Stimulated activated CD8-positive, alpha-beta memory T cell treated with anti-CD3 and anti-CD28 coated beads, Interleukin-7, amount 100 ng/mL, for 24 hours (primary cell): ENCODE measurements at regions not wholly inside any gene's neighbourhood (a gene's known extent, or its start where the extent isn't known, plus 50 kb on each side); places are given as distances from the start of the nearest gene placed in this dataset.
"Not testable (repeated sequence)": the region's sequence is repeated elsewhere in the genome, so short reads cannot be mapped to it uniquely, and the experiment has no call there.

Experiments
- DNase-seq: peaks from one replicate; pipeline ENCODE4 v3.0.0-alpha.2; 2020; ENCODE audit warnings: low read depth

DNA sequence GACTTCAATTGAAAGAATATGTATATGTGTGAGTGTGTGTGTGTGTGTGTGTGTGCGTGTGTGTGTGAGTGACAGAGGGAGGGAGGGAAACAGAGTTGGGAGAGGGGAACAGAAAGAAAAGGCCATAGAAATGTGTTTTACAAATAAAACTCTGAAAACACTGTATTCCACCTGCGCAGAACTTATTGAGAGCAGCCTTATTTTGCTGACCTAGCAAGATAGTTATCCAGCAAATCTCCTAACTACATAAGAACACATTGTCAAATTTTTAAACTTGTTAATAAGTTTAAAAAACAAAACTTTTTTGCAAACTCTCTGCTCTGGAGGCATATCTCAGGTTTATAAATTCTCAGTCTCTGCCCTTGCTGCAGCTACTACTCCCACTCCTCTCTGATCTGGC lies 217.9 kb upstream of the NOCT start:
- DNase-seq: no peak

DNA sequence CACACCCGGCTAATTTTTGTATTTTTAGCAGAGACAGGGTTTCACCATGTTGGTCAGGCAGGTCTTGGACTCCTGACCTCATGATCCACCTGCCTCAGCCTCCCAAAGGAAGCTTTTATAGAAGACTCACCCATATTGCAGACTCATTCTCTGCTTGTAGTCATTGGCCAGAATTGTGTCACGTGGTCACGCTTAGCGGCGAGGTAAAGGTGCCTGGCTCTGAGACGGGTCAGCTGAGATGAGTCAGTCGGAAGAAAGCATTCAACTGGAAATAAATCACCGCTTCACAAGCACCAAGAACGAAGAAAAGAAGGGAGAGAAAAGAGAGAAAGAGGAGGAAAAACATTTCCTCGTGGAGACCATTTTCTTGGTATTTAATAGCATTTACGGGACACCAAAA lies 218.8 kb upstream of the NOCT start:
- DNase-seq: no peak

DNA sequence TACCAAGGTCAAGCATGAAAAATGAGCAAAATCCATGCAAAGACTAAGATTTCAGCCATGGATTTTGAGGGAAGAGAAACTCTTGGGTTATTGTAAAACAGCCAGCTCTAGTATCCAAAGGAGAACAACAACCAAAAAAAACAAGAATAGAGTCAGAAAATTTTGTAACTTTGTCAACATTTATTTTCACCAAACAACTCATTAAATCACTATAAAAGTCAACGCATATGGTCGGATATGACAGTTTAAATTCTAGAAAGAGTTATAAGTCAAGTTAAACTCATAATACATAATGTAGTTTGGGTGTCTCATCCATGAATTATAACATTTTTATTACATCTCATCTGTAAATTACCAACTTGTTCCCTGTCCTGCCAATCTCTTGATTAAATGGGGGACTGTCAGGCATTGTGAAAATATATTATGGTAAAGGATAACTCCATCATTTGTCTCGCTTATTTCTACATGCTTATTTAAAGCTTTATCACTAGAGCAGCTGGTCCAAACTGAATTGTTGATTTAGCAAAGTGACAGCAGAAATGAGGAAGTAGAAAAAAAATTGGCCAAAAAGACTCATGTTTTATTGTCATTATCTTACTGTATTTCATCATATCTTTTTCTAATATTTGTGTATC lies 224.8 kb upstream of the NOCT start:
- no peak for DNase-seq

DNA sequence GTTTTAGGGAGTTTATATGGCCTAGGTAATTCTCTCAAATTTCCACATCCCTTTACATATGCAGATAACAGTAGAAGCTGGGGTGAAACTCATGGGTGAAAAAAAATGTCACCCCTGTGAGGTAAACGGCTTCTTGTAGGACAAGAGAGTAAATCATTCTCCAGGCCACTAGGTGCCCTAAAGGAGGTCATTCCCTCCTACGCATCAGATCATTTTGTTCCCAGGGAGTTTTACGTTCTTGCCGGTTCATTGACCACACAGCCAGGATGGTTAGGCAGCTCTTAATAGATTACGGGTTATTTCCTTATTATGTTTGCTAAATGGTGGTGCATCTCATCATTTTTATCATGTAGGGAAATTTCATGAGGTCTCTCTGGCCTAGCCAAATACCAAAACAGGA lies 225.8 kb upstream of the NOCT start:
- DNase-seq: no peak

DNA sequence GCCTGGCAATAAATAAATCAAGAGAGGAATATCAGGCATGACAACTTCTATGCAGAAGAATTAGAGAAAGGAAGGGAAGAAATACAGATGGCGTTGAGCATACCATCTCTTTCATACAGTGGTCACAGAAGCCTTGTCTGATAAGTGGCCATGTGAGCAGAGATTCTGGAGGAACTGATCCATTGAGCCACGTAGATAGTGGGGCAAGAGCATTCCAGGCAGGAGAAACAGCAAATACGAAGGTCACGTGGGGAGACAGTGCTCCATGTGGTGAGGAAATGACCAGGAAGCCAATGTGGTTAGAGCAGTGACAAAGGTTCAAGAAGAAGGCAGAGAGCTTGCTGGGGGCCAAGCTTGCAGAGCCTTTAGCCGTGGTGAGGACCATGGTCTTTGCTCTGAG lies 226.7 kb upstream of the NOCT start:
- DNase-seq: no peak

DNA sequence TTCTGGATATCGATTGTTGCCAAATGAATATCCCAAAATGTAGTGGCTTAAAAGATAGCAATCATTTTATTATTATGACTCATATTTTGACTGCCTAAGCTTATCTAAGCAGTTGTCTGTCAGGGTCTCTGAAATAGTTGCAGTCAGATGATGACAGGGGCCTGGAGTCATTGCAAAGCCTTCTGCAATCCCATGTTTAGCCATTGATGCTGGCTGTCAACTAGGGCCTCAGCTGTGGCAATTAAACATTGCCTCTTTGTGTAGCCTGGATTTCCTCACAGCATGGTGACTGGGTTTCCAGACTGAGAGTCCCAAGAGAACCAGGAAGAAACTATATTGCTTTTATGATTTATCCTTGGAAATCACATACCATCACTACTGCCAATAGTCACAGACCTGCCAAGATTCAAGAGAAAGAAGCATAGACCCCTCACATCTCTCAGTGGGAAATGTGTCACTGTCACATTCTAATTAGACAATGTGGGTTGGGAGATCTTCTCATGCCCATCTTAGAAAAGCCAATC lies 227.3 kb upstream of the NOCT start:
- no peak for DNase-seq

DNA sequence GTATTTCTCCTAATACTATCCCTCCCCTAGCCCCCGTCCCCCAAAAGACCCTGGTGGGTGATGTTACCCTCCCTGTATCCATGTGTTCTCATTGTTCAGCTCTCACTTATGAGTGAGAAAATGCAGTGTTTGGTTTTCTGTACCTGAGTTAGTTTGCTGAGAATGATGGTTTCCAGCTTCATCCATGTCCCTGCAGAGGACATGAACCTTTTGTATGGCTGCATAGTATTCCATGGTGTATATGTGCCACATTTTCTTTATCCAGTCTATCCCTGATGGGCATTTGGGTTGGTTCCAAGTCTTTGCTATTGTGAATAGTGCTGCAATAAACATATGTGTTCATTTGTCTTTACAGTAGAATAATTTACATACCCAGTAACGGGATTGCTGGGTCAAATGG lies 235.8 kb upstream of the NOCT start:
- not testable (repeated sequence) for DNase-seq

DNA sequence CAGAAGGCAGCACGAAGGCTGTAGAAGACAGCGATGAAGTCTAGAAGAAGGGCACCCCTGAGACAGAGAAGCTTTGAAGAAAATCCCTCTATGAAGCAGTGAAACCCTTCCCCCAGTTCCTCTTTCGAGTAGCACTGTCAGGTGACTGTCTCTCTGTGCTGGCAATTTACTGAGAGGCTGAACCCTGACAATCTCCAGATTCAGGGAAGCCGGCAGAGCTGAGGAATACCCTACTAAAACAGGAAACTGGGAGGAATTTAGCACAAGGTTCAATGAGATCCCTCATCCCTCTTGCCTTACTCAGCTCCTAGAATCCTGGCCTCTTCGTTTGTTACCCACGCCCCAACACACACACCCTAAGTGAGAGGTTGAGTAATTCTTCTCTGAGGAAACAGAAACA lies 239.7 kb upstream of the NOCT start:
- no peak for DNase-seq

DNA sequence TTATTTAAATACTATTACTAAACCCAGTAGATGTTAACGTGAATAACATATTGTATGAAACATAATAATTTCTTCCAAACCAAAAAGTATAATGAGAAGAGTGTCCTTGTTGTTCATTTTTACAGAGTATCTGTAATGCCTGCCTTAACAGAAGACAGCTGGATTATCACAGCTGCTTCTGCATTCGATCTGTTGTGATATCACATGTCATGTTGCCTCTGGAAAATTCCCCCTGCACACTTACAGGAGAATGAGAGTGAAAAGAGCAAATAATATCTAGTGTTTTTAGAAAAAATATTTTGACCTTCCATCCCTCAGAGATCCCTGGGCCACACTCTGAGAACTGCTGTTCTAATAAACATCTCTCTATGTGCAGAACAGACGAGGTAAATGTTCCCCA lies 240.1 kb upstream of the NOCT start:
- no peak for DNase-seq

DNA sequence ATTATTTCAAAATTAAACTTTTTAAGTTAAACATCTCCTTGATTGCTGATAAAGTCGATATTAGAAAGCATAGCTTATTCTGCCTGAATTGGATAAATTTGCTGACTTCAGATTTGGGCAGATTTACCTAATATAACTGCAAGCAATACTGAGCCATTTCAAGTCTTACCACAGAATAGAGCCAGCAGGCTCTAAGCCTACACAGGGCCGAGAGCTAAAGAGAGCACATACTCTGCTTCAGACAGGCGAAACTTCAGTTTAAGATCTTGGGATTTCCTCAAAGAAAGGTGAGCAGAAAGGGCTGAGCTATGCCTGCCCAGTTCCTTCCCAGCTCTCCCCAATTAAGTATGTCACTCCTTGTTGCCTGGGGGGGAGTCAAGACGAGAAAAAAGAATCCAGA lies 240.6 kb upstream of the NOCT start:
- no peak for DNase-seq

DNA sequence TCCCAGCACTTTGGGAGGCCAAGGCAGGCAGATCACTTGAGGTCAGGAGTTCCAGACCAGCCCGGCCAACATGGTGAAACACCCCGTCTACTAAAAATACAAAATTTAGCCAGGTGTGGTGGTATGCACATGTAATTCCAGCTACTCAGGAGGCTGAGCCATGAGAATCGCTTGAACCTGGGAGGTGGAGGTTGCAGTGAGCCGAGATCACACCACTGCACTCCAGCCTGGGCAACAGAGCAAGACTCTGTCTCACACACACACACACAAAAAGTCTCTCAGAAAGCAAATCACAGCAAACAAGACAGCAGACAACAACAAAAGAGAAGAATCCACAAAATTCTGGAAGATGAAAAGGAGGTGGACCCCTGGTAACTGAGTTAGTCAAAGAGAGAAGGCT lies 241.5 kb upstream of the NOCT start:
- not testable (repeated sequence) for DNase-seq

DNA sequence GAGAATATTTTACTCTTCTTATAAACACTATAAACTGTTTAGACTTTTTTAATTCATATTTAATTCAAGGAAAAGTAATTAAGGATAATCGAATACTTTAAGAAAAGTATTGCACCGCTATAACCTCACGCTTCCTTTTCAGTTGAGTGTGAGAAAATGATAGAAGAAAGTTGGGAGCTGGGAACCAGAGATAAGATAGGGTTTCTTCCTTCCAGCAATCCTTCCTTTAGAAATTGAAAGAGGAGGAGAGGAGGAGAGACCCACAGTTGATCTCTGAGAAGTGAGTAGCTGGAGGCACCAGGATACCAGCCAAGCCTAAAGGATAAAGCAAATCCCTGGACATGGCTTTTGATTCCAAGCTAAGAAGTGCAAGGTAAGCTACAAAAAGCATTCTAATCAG lies 242.3 kb upstream of the NOCT start:
- DNase-seq: no peak

DNA sequence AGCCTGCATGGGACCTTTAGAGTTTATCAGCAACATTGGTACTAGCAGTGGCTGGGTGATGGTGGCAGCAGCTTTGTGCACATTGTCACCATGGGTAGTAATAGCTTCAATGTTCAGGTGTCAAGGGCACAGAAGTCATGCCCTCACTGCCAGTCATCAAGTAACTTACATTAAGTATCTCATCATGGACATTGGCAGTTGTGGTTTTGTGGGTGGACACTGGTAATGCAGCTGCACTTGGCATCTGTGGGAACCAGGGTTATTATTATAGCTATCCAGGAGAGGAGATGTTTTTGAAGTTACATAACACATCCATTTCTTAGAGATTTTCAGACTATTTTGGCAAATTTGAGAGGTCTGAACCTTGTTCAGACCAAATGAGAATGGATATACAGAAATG lies 243.2 kb upstream of the NOCT start:
- no peak for DNase-seq

DNA sequence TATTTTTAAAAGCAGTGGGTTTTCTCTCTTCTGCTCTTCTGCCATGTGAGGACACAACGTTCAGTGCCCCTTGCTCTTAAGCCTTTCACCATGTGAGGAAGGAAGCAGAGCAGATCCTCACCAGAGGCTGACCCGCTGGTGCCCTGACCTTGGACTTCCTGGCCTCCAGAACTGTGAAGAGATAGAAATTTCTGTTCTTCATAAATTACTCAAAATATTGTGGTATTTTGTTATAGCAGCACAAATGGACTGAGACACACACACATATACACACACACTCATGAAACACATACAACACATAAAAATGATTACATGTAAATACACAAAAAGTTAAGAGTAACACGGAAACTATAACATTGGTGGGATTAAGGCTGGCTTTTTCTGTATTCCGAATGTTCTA lies 244.8 kb upstream of the NOCT start:
- no peak for DNase-seq

DNA sequence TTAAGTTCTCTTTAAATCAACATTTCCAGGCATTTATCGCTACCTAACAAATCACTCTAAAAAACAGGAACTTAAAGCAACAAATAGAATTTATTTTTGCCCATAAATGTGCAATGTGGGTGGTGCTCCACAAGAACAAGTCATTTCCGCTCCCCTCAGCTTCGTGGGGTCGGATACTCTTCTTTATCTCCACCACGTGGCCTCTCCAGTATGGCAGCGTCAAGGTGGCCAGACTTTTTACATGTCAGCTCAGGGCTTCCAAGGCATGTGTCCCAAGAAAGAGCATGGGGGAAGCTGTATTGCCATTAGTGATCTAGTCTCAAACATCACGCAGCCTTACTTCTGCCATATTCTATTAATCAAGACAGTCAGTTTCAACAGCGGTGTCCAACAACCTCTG lies 249.2 kb upstream of the NOCT start:
- DNase-seq: no peak

DNA sequence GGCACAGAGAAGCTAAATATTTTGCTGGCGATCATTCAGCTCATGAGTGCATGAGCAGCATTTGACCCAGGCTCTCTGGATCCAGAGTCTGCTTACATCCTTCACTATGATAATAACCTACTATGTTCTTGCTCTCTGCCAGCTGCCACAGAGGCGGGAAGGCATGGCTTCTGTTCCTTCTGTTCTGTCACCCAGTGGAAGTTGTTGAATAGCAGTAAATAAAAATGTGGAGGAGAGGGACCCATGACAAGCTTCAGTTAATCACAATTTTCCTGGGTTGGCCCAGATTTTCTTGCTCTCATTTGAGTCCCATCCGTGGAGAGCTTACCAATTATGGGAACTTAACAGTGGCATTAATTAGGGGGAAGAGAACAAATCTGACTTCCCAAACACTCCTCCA lies 250.1 kb upstream of the NOCT start:
- DNase-seq: no peak

DNA sequence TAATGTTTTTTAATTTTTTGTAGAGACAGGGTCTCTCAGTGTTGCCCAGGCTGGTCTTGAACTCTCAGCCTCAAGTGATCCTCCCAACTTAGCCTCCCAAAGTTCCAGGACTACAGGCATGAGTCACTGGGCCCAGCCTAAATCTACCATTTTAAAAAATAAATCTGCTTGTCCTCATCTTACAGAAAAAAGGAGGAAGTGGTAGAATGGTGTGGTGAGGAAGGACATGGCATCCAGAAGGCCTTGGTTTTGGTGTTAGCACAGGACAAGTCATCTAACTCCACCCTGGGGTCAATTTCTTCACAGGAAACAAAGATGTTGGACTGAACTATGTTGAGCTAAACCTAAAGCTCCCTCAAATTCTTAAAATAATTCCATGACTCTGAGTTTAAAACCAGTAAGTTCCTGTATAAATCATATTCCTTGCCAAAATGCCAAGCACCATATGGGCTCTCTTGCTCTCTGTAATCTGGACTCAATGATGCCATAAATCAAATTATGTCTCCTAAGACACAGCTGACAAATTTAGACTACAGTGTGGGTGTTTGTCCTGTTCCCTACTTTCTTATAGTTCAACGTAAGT lies 253.9 kb upstream of the NOCT start:
- DNase-seq: no peak

DNA sequence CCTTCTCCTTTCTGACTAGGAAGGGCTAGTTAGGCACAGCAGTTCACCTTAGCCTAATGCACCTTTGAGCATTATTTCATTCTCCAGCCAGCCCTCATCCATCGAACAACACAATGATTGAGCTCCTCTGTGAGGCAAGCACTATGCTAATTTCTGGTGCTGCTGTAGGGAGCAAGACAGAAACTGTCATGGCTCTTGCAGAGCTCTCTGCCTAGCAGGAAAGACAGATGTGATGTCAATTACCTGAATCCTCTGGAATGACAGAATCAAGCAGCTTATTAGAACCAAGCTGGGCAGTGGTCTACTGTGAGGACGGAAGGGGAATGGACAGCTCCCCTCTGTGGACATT lies 256.1 kb upstream of the NOCT start:
- no peak for DNase-seq

DNA sequence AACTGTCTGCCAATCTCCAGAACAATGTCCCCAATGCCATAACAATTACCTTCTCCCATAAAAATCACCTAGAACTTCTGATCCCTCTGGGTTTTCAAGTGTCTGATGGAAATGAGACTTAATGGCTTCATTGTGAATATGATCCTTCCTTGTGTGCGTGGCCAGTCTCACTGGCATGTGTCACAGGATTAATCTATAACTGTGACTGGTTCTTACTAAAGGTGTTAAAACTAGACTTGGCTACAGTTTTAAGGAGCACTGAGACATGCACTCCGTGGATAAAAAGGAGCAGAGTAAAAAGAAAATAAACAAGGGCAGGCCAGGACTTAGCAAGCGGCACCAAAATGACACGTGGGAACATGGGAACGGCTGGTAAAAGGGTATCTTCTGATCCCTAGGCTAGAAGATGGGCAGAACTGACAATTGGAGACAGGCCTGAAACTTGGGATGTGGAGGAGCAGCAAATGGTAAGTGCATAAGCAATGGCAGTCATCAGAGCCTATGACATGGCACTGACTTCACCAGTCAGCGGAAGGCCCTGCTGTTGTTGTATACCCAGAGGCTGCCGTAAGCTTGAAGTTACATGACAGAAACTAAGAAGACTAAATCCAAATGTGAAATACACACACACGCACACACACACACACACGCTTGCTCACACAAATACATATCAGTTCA lies 256.6 kb upstream of the NOCT start:
- DNase-seq: no peak

DNA sequence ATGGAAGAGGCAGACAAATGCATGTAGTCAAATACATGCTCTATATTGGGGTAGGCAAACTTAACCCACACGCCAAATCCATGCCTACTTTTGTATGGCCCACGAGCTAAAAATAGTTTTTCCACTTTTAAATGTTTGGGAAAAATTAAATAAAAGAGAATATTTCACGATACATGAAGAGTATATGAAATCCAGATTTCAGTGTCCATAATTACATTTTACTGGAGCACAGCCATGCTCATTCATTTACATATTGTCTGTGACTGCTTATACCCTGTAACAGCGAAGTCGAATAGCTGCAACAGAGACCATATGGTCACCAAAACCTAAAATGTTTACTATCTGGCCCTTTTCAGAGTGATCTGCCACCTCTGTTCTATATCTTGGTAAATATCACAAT lies 257.4 kb upstream of the NOCT start:
- DNase-seq: no peak

DNA sequence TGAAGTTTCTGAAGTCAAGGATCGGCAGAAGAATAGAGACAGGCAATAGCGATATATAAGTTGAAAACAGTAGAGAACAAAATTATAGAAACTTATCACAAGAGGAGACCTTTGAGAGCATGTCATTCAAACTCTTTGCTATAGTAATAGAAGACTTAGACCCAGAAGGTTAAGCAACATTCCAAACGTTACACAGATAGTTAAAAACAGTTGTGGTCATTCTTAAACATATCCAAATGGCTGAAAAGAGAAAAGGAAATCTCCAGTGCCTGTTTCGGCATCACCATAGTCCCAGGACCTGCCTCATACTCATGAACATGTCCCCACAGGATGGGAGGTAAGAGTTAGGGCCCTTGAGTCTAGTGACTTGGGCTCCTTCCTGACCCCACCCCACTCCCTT lies 258.1 kb upstream of the NOCT start:
- DNase-seq: no peak

DNA sequence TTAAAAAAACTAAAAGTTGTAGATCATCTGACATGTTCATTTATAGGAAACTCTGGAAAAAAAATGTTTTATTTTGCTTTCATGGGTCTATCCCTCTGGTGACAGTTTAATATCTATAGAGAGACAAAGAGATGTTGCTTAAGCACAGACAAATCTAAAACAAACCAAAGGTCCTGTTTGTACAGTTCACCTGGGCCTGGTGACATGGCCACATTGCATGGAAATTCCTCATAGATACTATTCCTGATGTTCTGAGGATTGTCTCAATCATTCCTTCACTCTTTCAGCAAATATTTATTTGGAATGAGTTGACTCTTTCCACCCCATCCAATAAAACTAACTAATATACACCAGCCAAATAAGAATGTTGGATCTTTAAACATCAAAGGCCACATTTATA lies 259.1 kb upstream of the NOCT start:
- DNase-seq: no peak

DNA sequence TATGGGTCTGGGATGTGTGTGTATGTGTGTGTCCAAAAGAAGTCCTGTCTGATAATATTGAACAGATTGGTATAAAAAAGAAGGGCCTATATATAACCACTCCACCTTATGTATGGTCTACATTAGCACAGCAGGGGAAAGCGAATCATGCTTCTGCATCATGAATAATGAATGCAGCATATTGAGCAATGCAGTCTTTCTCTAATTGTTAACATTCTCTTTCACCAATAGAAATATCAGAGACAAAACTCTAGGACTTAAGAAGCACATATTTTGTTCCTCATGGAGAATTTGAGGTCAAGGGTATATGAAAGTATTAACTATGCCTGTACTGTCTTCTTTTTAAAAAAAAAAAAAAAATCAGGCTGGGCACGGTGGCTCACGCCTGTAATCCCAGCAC lies 264.3 kb upstream of the NOCT start:
- no peak for DNase-seq

DNA sequence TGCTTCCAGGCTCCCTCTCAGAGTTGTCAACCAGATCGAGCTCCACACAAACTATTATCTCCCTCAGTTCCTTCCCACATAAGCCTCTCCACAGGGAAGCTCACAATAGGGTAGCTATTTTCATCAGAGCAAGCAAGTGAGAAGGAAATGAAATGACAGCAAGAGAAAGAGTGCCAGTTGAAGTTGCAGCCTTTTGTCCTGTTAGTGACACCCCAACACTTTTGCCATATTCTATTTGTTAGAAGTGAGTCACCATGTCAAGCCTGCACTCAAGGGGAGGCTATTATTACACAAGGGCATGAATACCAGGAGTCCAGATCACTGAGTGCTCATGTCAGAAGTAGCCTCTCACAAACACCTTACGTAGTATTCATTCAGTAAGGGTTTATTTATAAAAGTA lies 266.3 kb upstream of the NOCT start:
- DNase-seq: no peak
